Stomach (tissue), 4 donors: ENCODE measurements at regions not wholly inside any gene's neighbourhood (a gene's known extent, or its start where the extent isn't known, plus 50 kb on each side); places are given as distances from the start of the nearest gene placed in this dataset.
"Not testable (repeated sequence)": the region's sequence is repeated elsewhere in the genome, so short reads cannot be mapped to it uniquely, and the experiment has no call there.

Experiments
- CTCF ChIP-seq, 7 experiments: fragments of 450-650 bp in 4 of 7; fragments of 200-600 bp in 3 of 7; sonication (generic) in 3 of 7; IDR thresholded peaks; one replicate each; pipeline ENCODE4 v1.5.1; 2016 to 2019; ENCODE audit warnings: antibody characterized with exemption in 7 of 7, control low read depth in 2 of 7, mild to moderate bottlenecking in 1 of 7
- EP300 ChIP-seq: sonication (generic); formaldehyde crosslinking; IDR thresholded peaks from one replicate; pipeline ENCODE4 v1.6.1; 2017; ENCODE audit warnings: antibody characterized with exemption

- not testable (repeated sequence) for TF ChIP-seq CTCF (IDR thresholded peaks at IDR 0.05); EP300
Measured at GRCh38 chr2:13308478-13308805, 591.7 kb downstream of the TRIB2 start.
